SU-DHL-6 (cell line): ENCODE measurements at regions not wholly inside any gene's neighbourhood (a gene's known extent, or its start where the extent isn't known, plus 50 kb on each side); places are given as distances from the start of the nearest gene placed in this dataset.

Experiments used
- CTCF ChIP-seq: fragments of 200-600 bp; sonication (generic); IDR thresholded peaks from one replicate; pipeline ENCODE4 v1.5.1; 2017; ENCODE audit warnings: antibody characterized with exemption, mild to moderate bottlenecking, low read length, moderate library complexity; ENCODE audit not compliant: insufficient read depth, poor library complexity, severe bottlenecking
- EZH2phosphoT487 ChIP-seq: fragments of 200-600 bp; sonication (generic), shearing (Covaris generic); conservative IDR thresholded peaks from 2 replicates; pipeline ENCODE4 v1.6.1; 2018; ENCODE audit warnings: mild to moderate bottlenecking, antibody characterized with exemption, low read length, moderate library complexity, mixed read lengths

- TF ChIP-seq CTCF (no peak), EZH2phosphoT487 (no peak)
Observed at GRCh38 chr13:59495299-59495698, 668.4 kb downstream of the DIAPH3 start.
